Neural cell (in vitro differentiated cells): ENCODE measurements at regions not wholly inside any gene's neighbourhood (a gene's known extent, or its start where the extent isn't known, plus 50 kb on each side); places are given as distances from the start of the nearest gene placed in this dataset.

Experiments used
- CTCF ChIP-seq: fragments of 450-650 bp; IDR thresholded peaks from 2 replicates; pipeline ENCODE4 v1.5.1; 2014; ENCODE audit warnings: antibody characterized with exemption, mild to moderate bottlenecking, moderate library complexity; ENCODE audit not compliant: poor library complexity, severe bottlenecking
- EP300 ChIP-seq: fragments of 450-650 bp; conservative IDR thresholded peaks from 2 replicates; pipeline ENCODE4 v1.6.1; 2014; ENCODE audit warnings: antibody characterized with exemption, mild to moderate bottlenecking, moderate library complexity; ENCODE audit not compliant: poor library complexity, severe bottlenecking
- EZH2 ChIP-seq: fragments of 200-600, 300-800 bp; shearing (Covaris generic), sonication (generic); IDR thresholded peaks from 2 replicates; pipeline ENCODE4 v1.6.1; 2014; ENCODE audit warnings: antibody characterized with exemption, low read length, borderline replicate concordance, mild to moderate bottlenecking; ENCODE audit not compliant: insufficient read depth, poor library complexity, severe bottlenecking
- POLR2AphosphoS5 ChIP-seq: IDR thresholded peaks from 2 replicates; pipeline ENCODE4 v1.6.1; 2012
- RAD21 ChIP-seq: fragments of 450-650 bp; conservative IDR thresholded peaks from 2 replicates; pipeline ENCODE4 v1.6.1; 2014; ENCODE audit warnings: antibody characterized with exemption, mild to moderate bottlenecking, moderate library complexity
- REST ChIP-seq: IDR thresholded peaks from 2 replicates; pipeline ENCODE4 v1.6.1; 2012; ENCODE audit warnings: borderline replicate concordance
- SMC3 ChIP-seq: fragments of 450-650 bp; conservative IDR thresholded peaks from 2 replicates; pipeline ENCODE4 v1.6.1; 2014; ENCODE audit warnings: antibody characterized with exemption, mild to moderate bottlenecking, moderate library complexity; ENCODE audit not compliant: poor library complexity

- TF ChIP-seq POLR2AphosphoS5 = no peak
- no peak for TF ChIP-seq EZH2
- no peak for TF ChIP-seq CTCF
- no peak for TF ChIP-seq EP300
- no peak for TF ChIP-seq RAD21
- TF ChIP-seq REST = no peak
- TF ChIP-seq SMC3 = no peak
Observed at GRCh38 chr22:49070501-49070900, 757.2 kb downstream of the BRD1 start.
